CD4-positive, alpha-beta T cell (primary cell): ENCODE measurements at regions not wholly inside any gene's neighbourhood (a gene's known extent, or its start where the extent isn't known, plus 50 kb on each side); places are given as distances from the start of the nearest gene placed in this dataset.
"Not testable (repeated sequence)": the region's sequence is repeated elsewhere in the genome, so short reads cannot be mapped to it uniquely, and the experiment has no call there.

Experiments used
- ATAC-seq: fragments of 200-7000 bp; cut with Tn5 transposase; one replicate; pipeline ENCODE4 v1.10.0; 2022; ENCODE audit warnings: mild to moderate bottlenecking; ENCODE audit not compliant: poor library complexity
- CTCF ChIA-PET: fragments of 350-600 bp; sonication (Branson Sonifier 250); formaldehyde crosslinking; loops from one replicate; lab custom pipeline; 2021; ENCODE audit warnings: antibody characterized with exemption, inconsistent platforms; lab: Charles Lee
- POLR2A ChIA-PET: fragments of 350-600 bp; sonication (Branson Sonifier 250); formaldehyde crosslinking; loops from one replicate; lab custom pipeline; 2021; ENCODE audit warnings: antibody characterized with exemption, inconsistent platforms; lab: Charles Lee
- DNase-seq, 14 experiments: peaks; one replicate each; pipeline ENCODE4 v3.0.0-alpha.2; 2013 to 2020; ENCODE audit warnings: mixed read lengths in 2 of 14
- H3K27ac ChIP-seq, 2 donors: one replicate each; pipeline versions ENCODE4 v1.5.1 to v1.7.0; 2013; ENCODE audit warnings: low read length in 2 of 2, low read depth in 1 of 2, mild to moderate bottlenecking in 1 of 2
- H3K27me3 ChIP-seq, 2 experiments: 1 replicate in 1 of 2; 2 replicates in 1 of 2; pipeline versions ENCODE4 v1.6.1 to v1.7.0; 2013; ENCODE audit warnings: low read length in 2 of 2, control low read depth in 1 of 2, mild to moderate bottlenecking in 1 of 2, moderate library complexity in 1 of 2; ENCODE audit not compliant: insufficient read depth in 2 of 2, control insufficient read depth in 1 of 2
- H3K36me3 ChIP-seq: one replicate; pipeline ENCODE4 v1.6.1; 2013; ENCODE audit warnings: low read length, control low read depth; ENCODE audit not compliant: insufficient read depth
- H3K4me1 ChIP-seq: one replicate; pipeline ENCODE4 v1.6.1; 2013; ENCODE audit warnings: low read length, control low read depth; ENCODE audit not compliant: insufficient read depth
- H3K4me3 ChIP-seq: one replicate; pipeline ENCODE4 v1.5.1; 2013; ENCODE audit warnings: mild to moderate bottlenecking, low read length, moderate library complexity
- H3K9me3 ChIP-seq, 2 experiments: 1 replicate in 1 of 2; 2 replicates in 1 of 2; pipeline versions ENCODE4 v1.6.1 to v1.7.0; 2013; ENCODE audit warnings: low read length in 2 of 2, mild to moderate bottlenecking in 2 of 2, control low read depth in 1 of 2, moderate library complexity in 1 of 2; ENCODE audit not compliant: control insufficient read depth in 1 of 2, insufficient read depth in 1 of 2
- H3K27ac Mint-ChIP-seq: one replicate; pipeline ENCODE4 v1.8.0; 2020; ENCODE audit warnings: mixed read lengths
- H3K27me3 Mint-ChIP-seq: one replicate; pipeline ENCODE4 v1.8.0; 2021; ENCODE audit warnings: mixed read lengths
- H3K36me3 Mint-ChIP-seq: one replicate; pipeline ENCODE4 v1.8.0; 2021; ENCODE audit warnings: low read depth, mixed read lengths
- H3K4me1 Mint-ChIP-seq: one replicate; pipeline ENCODE4 v1.8.0; 2021; ENCODE audit warnings: low read depth, mixed read lengths
- H3K4me3 Mint-ChIP-seq: one replicate; pipeline ENCODE4 v1.8.0; 2020; ENCODE audit warnings: mild to moderate bottlenecking, mixed read lengths
- H3K9me3 Mint-ChIP-seq: one replicate; pipeline ENCODE4 v1.8.0; 2020; ENCODE audit warnings: mixed read lengths
- intact Hi-C, 2 experiments: fragments of 100-400 bp; cut with DNase I in 1 of 2; cut with micrococcal nuclease in 1 of 2; formaldehyde crosslinking; loops; one replicate each; pipeline versions ENCODE4 v1.15.1 to v1.9.0; 2023 to 2025; cut with DNase I, micrococcal nuclease
- TF ChIP-seq, protein P1 (sequence below): fragments of 200-600 bp; IDR thresholded peaks from one replicate; pipeline ENCODE4 v1.8.0; 2022; ENCODE audit warnings: antibody characterized with exemption, mild to moderate bottlenecking

DNA sequence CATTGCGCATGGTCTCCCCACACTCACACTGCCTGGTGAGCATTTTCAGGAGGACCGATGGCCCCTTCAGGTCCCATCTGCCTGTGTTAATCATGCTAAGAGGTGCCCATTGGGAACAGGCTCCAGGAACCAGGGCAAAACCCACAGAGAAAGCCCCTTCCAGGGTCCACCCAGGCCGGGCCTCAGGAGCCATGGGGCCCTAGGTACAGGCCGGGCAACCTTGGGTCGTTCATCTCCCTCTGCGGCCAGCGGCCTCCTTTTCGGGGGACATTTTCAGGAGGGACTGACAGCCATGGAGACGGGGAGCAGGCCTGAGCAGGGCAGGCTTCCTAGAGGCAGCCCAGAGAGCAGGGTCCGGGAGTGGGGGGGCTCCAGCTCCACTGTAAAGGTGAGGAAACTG lies 68.0 kb upstream of the TAMM41 start:
- H3K27ac Mint-ChIP-seq, result no peak overlapping the region
- CTCF ChIA-PET, result no interaction called here

DNA sequence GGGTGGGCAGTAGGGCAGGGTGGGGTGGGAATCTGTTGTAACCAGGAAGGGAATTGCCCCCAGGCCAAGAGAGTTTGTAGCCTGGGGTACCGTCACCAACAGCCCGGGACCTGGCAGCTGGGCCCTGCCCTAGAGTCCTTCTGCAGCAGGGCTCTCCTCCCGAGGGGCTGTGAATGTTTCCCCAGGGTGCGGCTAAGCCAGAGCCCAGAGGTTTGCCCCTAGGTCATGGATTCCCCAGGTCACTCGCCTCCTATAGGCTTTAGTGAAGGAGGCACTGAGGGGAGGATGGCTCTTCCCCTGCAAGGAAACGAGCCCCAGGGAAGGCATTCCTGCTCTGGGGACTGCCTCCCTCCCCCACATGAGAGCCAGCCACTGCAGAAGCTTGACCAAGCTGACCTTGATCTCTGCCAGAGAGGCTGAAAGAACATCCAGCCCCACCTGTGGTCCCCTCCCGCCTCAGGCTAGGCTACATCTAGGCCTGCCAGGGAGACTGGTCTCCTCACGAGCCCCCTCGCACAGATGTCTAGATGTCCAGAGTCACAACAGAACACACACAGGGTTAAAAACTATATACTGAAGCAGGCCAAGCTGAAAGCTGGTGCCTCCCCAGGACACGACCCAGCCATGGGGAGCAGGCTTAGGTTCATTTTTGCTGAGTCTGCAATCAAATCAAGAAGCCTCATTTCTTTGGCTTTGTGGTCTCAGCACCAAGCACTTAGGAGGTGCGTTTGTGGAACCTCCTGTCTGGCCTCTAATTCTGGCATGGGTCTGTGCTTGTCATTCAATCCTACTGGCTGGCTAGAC lies 69.1 kb upstream of the TAMM41 start:
- CTCF ChIA-PET, result no interaction called here
- H3K9me3 ChIP-seq, result peaks cover 0 to 3% of the 10 kb centered on the region in 2 experiments
- H3K36me3 ChIP-seq, result no peaks in the 10 kb centered on the region
- H3K27me3 Mint-ChIP-seq, result no peaks in the 10 kb centered on the region
- no peaks in the 10 kb centered on the region for H3K36me3 Mint-ChIP-seq
- H3K9me3 Mint-ChIP-seq, result no peaks in the 10 kb centered on the region
- no peaks in the 10 kb centered on the region for H3K4me1 Mint-ChIP-seq
- DNase-seq (no peak), ATAC-seq (no peak)
- H3K4me3 ChIP-seq, result no peak overlapping the region
- no peaks in the 10 kb centered on the region for H3K4me1 ChIP-seq
- no peaks in the 10 kb centered on the region for H3K27me3 ChIP-seq
- TF ChIP-seq, protein P1, sequence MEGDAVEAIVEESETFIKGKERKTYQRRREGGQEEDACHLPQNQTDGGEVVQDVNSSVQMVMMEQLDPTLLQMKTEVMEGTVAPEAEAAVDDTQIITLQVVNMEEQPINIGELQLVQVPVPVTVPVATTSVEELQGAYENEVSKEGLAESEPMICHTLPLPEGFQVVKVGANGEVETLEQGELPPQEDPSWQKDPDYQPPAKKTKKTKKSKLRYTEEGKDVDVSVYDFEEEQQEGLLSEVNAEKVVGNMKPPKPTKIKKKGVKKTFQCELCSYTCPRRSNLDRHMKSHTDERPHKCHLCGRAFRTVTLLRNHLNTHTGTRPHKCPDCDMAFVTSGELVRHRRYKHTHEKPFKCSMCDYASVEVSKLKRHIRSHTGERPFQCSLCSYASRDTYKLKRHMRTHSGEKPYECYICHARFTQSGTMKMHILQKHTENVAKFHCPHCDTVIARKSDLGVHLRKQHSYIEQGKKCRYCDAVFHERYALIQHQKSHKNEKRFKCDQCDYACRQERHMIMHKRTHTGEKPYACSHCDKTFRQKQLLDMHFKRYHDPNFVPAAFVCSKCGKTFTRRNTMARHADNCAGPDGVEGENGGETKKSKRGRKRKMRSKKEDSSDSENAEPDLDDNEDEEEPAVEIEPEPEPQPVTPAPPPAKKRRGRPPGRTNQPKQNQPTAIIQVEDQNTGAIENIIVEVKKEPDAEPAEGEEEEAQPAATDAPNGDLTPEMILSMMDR, result no peak
- intact Hi-C loops, result no loop called here
- no peak overlapping the region for H3K27ac Mint-ChIP-seq
- POLR2A ChIA-PET, result no interaction called here
- H3K4me3 Mint-ChIP-seq, result no peak overlapping the region
- no peak overlapping the region for H3K27ac ChIP-seq

More for the DNA sequence above, 68.0 kb upstream of the TAMM41 start:
- POLR2A ChIA-PET, result no interaction called here
- H3K4me3 Mint-ChIP-seq, result no peak overlapping the region
- ATAC-seq (no peak), DNase-seq (no peak)
- no peaks in the 10 kb centered on the region for H3K36me3 Mint-ChIP-seq
- H3K36me3 ChIP-seq, result no peaks in the 10 kb centered on the region
- no peaks in the 10 kb centered on the region for H3K9me3 Mint-ChIP-seq
- H3K27me3 Mint-ChIP-seq, result no peaks in the 10 kb centered on the region
- intact Hi-C loops, result no loop called here
- H3K27ac ChIP-seq, result no peak overlapping the region
- H3K4me1 ChIP-seq, result peaks cover under 1% of the 10 kb centered on the region
- peaks cover 0 to 3% of the 10 kb centered on the region in 2 experiments for H3K9me3 ChIP-seq
- H3K4me3 ChIP-seq, result no peak overlapping the region
- no peaks in the 10 kb centered on the region for H3K4me1 Mint-ChIP-seq
- no peaks in the 10 kb centered on the region for H3K27me3 ChIP-seq
- TF ChIP-seq, protein P1, result no peak

GRCh38 chr3:11916425-11916762 lies 69.7 kb upstream of the TAMM41 start:
- H3K4me3 Mint-ChIP-seq, H3K27me3 Mint-ChIP-seq, H3K9me3 ChIP-seq, DNase-seq, CTCF ChIA-PET, H3K27me3 ChIP-seq, H3K9me3 Mint-ChIP-seq, H3K4me1 ChIP-seq, intact Hi-C loops, ATAC-seq, H3K27ac Mint-ChIP-seq, H3K27ac ChIP-seq, H3K4me1 Mint-ChIP-seq, H3K36me3 Mint-ChIP-seq, POLR2A ChIA-PET, H3K36me3 ChIP-seq, H3K4me3 ChIP-seq: not testable (repeated sequence)

DNA sequence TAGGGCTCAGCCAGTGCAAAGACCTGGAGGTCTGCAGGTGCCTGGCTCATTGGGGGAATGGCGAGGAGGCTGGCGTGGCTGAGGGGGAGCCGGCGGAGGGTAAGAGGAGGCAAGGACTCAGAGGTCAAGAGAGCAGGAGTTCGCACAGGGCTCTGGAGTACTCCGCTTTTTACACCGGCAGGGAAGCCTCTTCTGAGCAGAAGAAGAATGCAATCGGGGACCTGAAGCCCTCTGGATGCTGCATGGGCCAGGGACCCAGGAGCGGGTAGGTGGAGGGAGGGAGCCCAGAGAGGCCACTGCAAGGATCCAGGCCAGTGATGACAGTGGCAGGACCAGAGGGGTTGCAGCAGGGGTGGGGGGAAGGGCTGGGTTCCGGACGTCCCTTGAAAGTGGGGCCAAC lies 70.4 kb upstream of the TAMM41 start:
- H3K9me3 ChIP-seq, result peaks cover 0 to 3% of the 10 kb centered on the region in 2 experiments
- no peaks in the 10 kb centered on the region for H3K4me1 Mint-ChIP-seq
- CTCF ChIA-PET, result no interaction called here
- H3K27me3 Mint-ChIP-seq, result no peaks in the 10 kb centered on the region
- no peaks in the 10 kb centered on the region for H3K4me1 ChIP-seq
- no peak overlapping the region for H3K27ac Mint-ChIP-seq
- H3K4me3 ChIP-seq, result no peak overlapping the region
- H3K27me3 ChIP-seq, result no peaks in the 10 kb centered on the region
- no peaks in the 10 kb centered on the region for H3K9me3 Mint-ChIP-seq
- no peak overlapping the region for H3K4me3 Mint-ChIP-seq
- TF ChIP-seq, protein P1, result no peak
- no peaks in the 10 kb centered on the region for H3K36me3 ChIP-seq
- H3K36me3 Mint-ChIP-seq, result no peaks in the 10 kb centered on the region
- POLR2A ChIA-PET, result no interaction called here
- ATAC-seq (no peak), DNase-seq (no peak)
- intact Hi-C loops, result no loop called here
- H3K27ac ChIP-seq, result no peak overlapping the region
